Stimulated activated CD4-positive, alpha-beta T cell treated with anti-CD3 and anti-CD28 coated beads, TNF-alpha, amount 100 ng/mL, for 1 hour (primary cell): ENCODE measurements at regions not wholly inside any gene's neighbourhood (a gene's known extent, or its start where the extent isn't known, plus 50 kb on each side); places are given as distances from the start of the nearest gene placed in this dataset.
"Not testable (repeated sequence)": the region's sequence is repeated elsewhere in the genome, so short reads cannot be mapped to it uniquely, and the experiment has no call there.

Source experiments
- DNase-seq, 3 donors: peaks; one replicate each; pipeline ENCODE4 v3.0.0-alpha.2; 2020; ENCODE audit warnings: low read depth in 3 of 3, low spot score in 1 of 3

GRCh38 chr9:129561594-129562281, 59.2 kb downstream of the C9orf50 start:
- DNase-seq: no peak

GRCh38 chr9:129560881-129561306, 60.0 kb downstream of the C9orf50 start:
- DNase-seq: no peak

- no peak for DNase-seq
Measured at GRCh38 chr9:129559506-129559881, 61.4 kb downstream of the C9orf50 start.

GRCh38 chr9:129558551-129559505, 62.1 kb downstream of the C9orf50 start:
- DNase-seq: no peak

- DNase-seq: no peak
Measured at GRCh38 chr9:129558063-129558550, 62.8 kb downstream of the C9orf50 start.

GRCh38 chr9:129557192-129558036, 63.5 kb downstream of the C9orf50 start:
- no peak for DNase-seq

- no peak for DNase-seq
Measured at GRCh38 chr9:129556491-129557191, 64.3 kb downstream of the C9orf50 start.

- no peak for DNase-seq
Measured at GRCh38 chr9:129555512-129556215, 65.2 kb downstream of the C9orf50 start.

GRCh38 chr9:129554649-129555048, 66.3 kb downstream of the C9orf50 start:
- no peak for DNase-seq

- no peak for DNase-seq
Measured at GRCh38 chr9:129553277-129553676, 67.6 kb downstream of the C9orf50 start.

GRCh38 chr9:129552064-129552463, 68.8 kb downstream of the C9orf50 start:
- DNase-seq: no peak

- no peak for DNase-seq
Measured at GRCh38 chr9:129551393-129551973, 69.4 kb downstream of the C9orf50 start.

- not testable (repeated sequence) for DNase-seq
Measured at GRCh38 chr9:129550977-129551376, 69.9 kb downstream of the C9orf50 start.

GRCh38 chr9:129550199-129550839, 70.6 kb downstream of the C9orf50 start:
- no peak for DNase-seq

- DNase-seq: no peak
Measured at GRCh38 chr9:129549684-129550083, 71.2 kb downstream of the C9orf50 start.

- DNase-seq: no peak
Measured at GRCh38 chr9:129549139-129549538, 71.8 kb downstream of the C9orf50 start.

- DNase-seq: no peak
Measured at GRCh38 chr9:129548571-129549135, 72.2 kb downstream of the C9orf50 start.

GRCh38 chr9:129547869-129548570, 72.9 kb downstream of the C9orf50 start:
- no peak for DNase-seq
